DOHH2 (cell line): ENCODE measurements at regions not wholly inside any gene's neighbourhood (a gene's known extent, or its start where the extent isn't known, plus 50 kb on each side); places are given as distances from the start of the nearest gene placed in this dataset.

Experiments
- EZH2phosphoT487 ChIP-seq: fragments of 200-600 bp; sonication (generic); IDR thresholded peaks from 2 replicates; pipeline ENCODE4 v1.6.1; 2017; ENCODE audit warnings: borderline replicate concordance, mild to moderate bottlenecking, antibody characterized with exemption, low read length, moderate library complexity, mixed read lengths
- TF ChIP-seq, protein P1 (sequence below): fragments of 200-600 bp; sonication (generic); IDR thresholded peaks from one replicate; pipeline ENCODE4 v1.5.1; 2014; ENCODE audit warnings: antibody characterized with exemption, mild to moderate bottlenecking, low read depth, low read length; ENCODE audit not compliant: poor library complexity, severe bottlenecking

DNA sequence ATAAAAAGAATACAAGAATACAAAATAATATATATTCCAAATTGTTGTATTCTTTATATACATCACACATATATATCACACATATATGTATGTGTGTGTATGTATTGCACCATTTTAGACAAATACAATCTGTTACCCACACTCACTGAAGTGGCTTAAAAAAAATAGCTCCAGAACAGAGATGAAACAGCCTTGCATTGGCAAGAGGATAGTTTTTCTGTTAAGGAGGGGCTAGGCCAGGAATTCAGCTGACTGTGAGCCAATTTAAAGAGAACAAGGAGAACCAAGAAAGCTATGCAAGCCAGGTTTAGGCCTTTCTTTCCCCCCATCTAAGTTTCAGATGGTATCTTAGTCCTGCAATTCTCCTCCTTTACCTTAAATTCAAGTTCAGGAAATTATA, 257.5 kb downstream of the MZT1 start:
- TF ChIP-seq, protein P1, sequence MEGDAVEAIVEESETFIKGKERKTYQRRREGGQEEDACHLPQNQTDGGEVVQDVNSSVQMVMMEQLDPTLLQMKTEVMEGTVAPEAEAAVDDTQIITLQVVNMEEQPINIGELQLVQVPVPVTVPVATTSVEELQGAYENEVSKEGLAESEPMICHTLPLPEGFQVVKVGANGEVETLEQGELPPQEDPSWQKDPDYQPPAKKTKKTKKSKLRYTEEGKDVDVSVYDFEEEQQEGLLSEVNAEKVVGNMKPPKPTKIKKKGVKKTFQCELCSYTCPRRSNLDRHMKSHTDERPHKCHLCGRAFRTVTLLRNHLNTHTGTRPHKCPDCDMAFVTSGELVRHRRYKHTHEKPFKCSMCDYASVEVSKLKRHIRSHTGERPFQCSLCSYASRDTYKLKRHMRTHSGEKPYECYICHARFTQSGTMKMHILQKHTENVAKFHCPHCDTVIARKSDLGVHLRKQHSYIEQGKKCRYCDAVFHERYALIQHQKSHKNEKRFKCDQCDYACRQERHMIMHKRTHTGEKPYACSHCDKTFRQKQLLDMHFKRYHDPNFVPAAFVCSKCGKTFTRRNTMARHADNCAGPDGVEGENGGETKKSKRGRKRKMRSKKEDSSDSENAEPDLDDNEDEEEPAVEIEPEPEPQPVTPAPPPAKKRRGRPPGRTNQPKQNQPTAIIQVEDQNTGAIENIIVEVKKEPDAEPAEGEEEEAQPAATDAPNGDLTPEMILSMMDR, result no peak
- TF ChIP-seq EZH2phosphoT487, result no peak
